VCaP (cell line): ENCODE measurements at regions not wholly inside any gene's neighbourhood (a gene's known extent, or its start where the extent isn't known, plus 50 kb on each side); places are given as distances from the start of the nearest gene placed in this dataset.
"Not testable (repeated sequence)": the region's sequence is repeated elsewhere in the genome, so short reads cannot be mapped to it uniquely, and the experiment has no call there.

Source experiments
- H3K27ac ChIP-seq: fragments of 450-650 bp; 2 replicates; pipeline ENCODE4 v1.5.1; 2017
- CTCF ChIP-seq: fragments of 450-650 bp; conservative IDR thresholded peaks from 2 replicates; pipeline ENCODE4 v1.5.1; 2017; ENCODE audit warnings: mild to moderate bottlenecking, moderate library complexity

DNA sequence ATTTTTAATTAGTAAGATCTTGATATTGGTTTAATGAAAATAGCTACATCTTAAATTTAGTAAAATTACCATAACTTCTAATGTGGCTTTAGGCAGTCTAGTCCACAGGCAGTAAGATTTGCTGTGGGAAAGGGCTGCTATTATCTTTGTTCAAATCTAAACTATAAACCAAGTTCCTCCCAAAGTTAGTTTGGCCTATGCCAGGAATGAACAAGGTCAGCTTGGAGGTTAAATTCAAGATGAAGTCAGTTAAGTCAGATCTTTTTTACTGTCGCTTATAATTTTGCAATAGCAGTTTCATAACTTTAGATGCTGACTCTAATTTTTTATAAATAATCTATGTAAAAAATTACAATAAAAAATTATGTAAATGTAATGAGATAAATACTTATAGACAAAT is 1016.9 kb upstream of the ALCAM start:
- TF ChIP-seq CTCF: no peak
- no peak overlapping the region for H3K27ac ChIP-seq

- no peak for TF ChIP-seq CTCF
These were observed 1012.8 kb upstream of the ALCAM start for GRCh38 chr3:104353951-104354350.

GRCh38 chr3:104359546-104359945 is 1007.2 kb upstream of the ALCAM start:
- TF ChIP-seq CTCF: no peak
- H3K27ac ChIP-seq: no peak overlapping the region

More at GRCh38 chr3:104353951-104354350, 1012.8 kb upstream of the ALCAM start:
- H3K27ac ChIP-seq: no peak overlapping the region

DNA sequence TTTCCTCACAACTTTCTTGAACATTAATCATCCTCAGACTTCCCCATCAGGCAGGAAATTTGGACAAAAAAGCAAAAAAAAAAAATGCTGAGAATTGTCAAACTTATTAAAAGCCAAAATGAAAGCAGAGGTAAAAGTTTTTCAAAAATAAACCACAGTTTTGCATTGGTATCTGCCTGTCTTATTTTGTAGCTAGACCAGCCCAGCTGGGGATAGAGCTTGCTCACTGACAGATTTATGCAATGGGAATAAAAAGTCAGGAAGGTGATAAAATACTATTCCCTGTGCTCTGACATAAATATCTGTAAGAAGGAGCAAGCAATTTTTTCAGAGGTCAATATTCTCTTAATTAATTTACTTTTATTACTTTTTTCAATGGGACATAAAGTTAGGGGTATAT is 1006.7 kb upstream of the ALCAM start:
- TF ChIP-seq CTCF: no peak
- H3K27ac ChIP-seq: no peak overlapping the region

DNA sequence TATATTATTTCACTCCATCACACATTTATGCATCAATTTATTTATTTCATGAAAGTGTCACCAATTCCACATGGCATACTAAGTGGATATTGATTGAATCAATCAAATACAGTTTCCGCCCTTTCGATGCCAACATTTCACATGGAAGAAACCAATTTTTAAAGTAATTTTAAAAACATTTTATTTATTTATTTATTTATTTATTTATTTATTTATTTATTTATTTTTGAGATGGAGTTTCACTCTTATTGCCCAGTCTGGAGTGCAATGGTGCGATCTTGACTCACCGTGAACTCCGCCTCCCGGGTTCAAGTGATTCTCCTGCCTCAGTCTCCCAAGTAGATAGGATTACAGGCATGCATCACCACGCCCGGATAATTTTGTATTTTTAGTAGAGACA is 1005.0 kb upstream of the ALCAM start:
- not testable (repeated sequence) for H3K27ac ChIP-seq

DNA sequence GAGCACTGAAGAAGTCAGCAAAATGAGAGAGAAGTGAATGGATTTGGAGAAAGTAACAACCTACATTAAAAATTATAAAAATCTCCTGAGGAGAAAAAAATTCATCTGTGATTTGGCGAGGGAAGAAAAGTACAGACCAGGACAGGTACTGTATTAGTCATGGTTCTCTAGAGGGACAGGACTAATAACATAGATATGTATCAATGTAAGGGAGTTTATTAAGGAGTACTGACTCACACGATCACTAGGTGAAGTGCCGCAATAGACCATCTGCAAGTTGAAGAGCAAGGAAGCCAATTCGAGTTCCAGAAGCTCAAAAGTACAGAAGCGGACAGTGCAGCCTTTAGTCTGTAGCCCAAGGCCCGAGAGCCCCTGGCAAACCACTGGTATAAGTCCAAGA is 1004.4 kb upstream of the ALCAM start:
- H3K27ac ChIP-seq: no peak overlapping the region
- no peak for TF ChIP-seq CTCF

DNA sequence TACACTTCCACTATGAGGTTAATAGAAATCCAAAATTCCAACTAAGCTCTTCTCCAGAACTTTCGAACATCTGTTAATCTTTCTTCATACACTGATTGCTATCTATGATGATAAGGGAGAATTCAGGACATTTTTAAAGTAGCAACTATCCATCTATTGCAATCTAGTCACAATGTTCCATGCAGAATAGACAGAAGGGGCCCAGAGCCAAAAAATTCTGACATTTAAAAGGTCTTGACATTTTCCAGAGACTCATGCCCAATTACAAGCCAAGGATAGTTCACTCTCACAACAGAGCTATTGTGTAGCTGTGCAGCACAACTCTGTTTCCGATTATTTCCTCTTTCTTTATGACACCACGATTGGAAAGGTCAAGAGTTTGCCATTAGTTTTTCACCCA is 999.7 kb upstream of the ALCAM start:
- TF ChIP-seq CTCF: no peak
- H3K27ac ChIP-seq: no peak overlapping the region

DNA sequence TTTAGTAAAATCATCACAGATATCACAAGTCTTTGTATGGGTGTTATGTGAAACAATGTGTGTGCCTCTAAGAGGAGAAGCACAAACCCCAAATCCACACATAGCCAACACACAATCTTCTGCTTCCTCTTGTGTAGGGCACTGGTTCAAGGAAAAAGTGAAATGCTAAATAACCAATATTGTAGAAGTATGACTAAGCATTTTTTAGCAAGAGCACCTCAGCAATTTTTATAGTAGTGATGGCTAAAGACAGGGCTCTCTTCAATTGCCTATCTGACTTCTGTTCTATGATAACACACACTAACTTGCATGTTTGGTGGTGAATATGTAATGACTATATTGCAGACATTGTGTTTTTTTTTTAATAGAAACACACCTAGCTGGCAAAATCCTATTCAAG is 997.9 kb upstream of the ALCAM start:
- H3K27ac ChIP-seq: no peak overlapping the region
- no peak for TF ChIP-seq CTCF
